ENCODE measurements at regions not wholly inside any gene's neighbourhood (a gene's known extent, or its start where the extent isn't known, plus 50 kb on each side); places are given as distances from the start of the nearest gene placed in this dataset.

GRCh38 chr1:199735660-199736059 is 291.9 kb upstream of the NR5A2 start:
- DNase-seq = no peak
- ATAC-seq = no peak
- intact Hi-C loops (cut with DNase I, micrococcal nuclease) = no loop called here

GRCh38 chr1:199736646-199737045 is 290.9 kb upstream of the NR5A2 start:
- ATAC-seq (no peak), DNase-seq (no peak)
- intact Hi-C loops (cut with DNase I, micrococcal nuclease) = no loop called here

GRCh38 chr1:199741586-199741985 is 285.9 kb upstream of the NR5A2 start:
- intact Hi-C loops (cut with DNase I, micrococcal nuclease) = no loop called here
- ATAC-seq (no peak), DNase-seq (no peak)

- no peak for ATAC-seq
- no peak for DNase-seq
- intact Hi-C loops (cut with DNase I, micrococcal nuclease) = no loop called here
These were observed 285.0 kb upstream of the NR5A2 start for GRCh38 chr1:199742547-199742946.

- intact Hi-C loops (cut with DNase I, micrococcal nuclease) = no loop called here
- DNase-seq = no peak
- no peak for ATAC-seq
These were observed 284.3 kb upstream of the NR5A2 start for GRCh38 chr1:199743227-199743626.

GRCh38 chr1:199746666-199747384 is 280.7 kb upstream of the NR5A2 start:
- DNase-seq (no peak), ATAC-seq (no peak)
- intact Hi-C loops (cut with DNase I, micrococcal nuclease) = no loop called here

GRCh38 chr1:199747984-199748383 is 279.5 kb upstream of the NR5A2 start:
- ATAC-seq (no peak), DNase-seq (no peak)
- intact Hi-C loops (cut with DNase I, micrococcal nuclease) = no loop called here

GRCh38 chr1:199751506-199751905 is 276.0 kb upstream of the NR5A2 start:
- intact Hi-C loops (cut with DNase I, micrococcal nuclease) = no loop called here
- ATAC-seq = no peak
- no peak for DNase-seq

GRCh38 chr1:199751962-199752687 is 275.4 kb upstream of the NR5A2 start:
- no peak for ATAC-seq

GRCh38 chr1:199752688-199753027 is 274.9 kb upstream of the NR5A2 start:
- no peak for ATAC-seq
- intact Hi-C loops (cut with DNase I, micrococcal nuclease) = no loop called here
- DNase-seq = no peak

More at GRCh38 chr1:199751962-199752687, 275.4 kb upstream of the NR5A2 start:
- intact Hi-C loops (cut with DNase I, micrococcal nuclease) = no loop called here
- DNase-seq = no peak

GRCh38 chr1:199753513-199753912 is 274.0 kb upstream of the NR5A2 start:
- ATAC-seq (no peak), DNase-seq (no peak)
- intact Hi-C loops (cut with DNase I, micrococcal nuclease) = no loop called here

GRCh38 chr1:199756066-199756465 is 271.4 kb upstream of the NR5A2 start:
- ATAC-seq (no peak), DNase-seq (no peak)
- intact Hi-C loops (cut with DNase I, micrococcal nuclease) = no loop called here

- intact Hi-C loops (cut with DNase I, micrococcal nuclease) = no loop called here
- no peak for ATAC-seq
- DNase-seq = no peak
These were observed 268.8 kb upstream of the NR5A2 start for GRCh38 chr1:199758626-199759255.

GRCh38 chr1:199759268-199759730 is 268.2 kb upstream of the NR5A2 start:
- DNase-seq (no peak), ATAC-seq (no peak)
- intact Hi-C loops (cut with DNase I, micrococcal nuclease) = no loop called here

GRCh38 chr1:199762572-199762971 is 264.9 kb upstream of the NR5A2 start:
- intact Hi-C loops (cut with DNase I, micrococcal nuclease) = no loop called here
- DNase-seq (no peak), ATAC-seq (no peak)

- DNase-seq = no peak
- intact Hi-C loops (cut with DNase I, micrococcal nuclease) = no loop called here
- no peak for ATAC-seq
These were observed 261.2 kb upstream of the NR5A2 start for GRCh38 chr1:199766218-199766792.

- no peak for ATAC-seq
- no peak for DNase-seq
- intact Hi-C loops (cut with DNase I, micrococcal nuclease) = no loop called here
These were observed 259.8 kb upstream of the NR5A2 start for GRCh38 chr1:199767700-199768099.

GRCh38 chr1:199774433-199775089 is 252.9 kb upstream of the NR5A2 start:
- intact Hi-C loops (cut with DNase I, micrococcal nuclease) = no loop called here
- DNase-seq (peak; percentile 47 to 56), ATAC-seq (peak; percentile 88)

GRCh38 chr1:199776768-199777497 is 250.6 kb upstream of the NR5A2 start:
- DNase-seq = no peak
- ATAC-seq = no peak
- intact Hi-C loops (cut with DNase I, micrococcal nuclease) = no loop called here
